ENCODE measurements at regions not wholly inside any gene's neighbourhood (a gene's known extent, or its start where the extent isn't known, plus 50 kb on each side); places are given as distances from the start of the nearest gene placed in this dataset.

GRCh38 chr6:141041596-141042087 is 1091.1 kb upstream of the GJE1 start:
- WGBS (ENCODE audit: insufficient coverage, low coverage, missing lambda C conversion rate), result under 1% methylated on average over 14 of the region's 14 CpGs
- ChIA-PET POLR2A (no interaction called here), CTCF (ENCODE audit: low intra/inter-chr PET ratio) (no interaction called here)
- Histone ChIP-seq H2AFZ (ENCODE audit: low read depth, low read length) (no peak overlapping the region), H3K36me3 (ENCODE audit: control insufficient read depth, insufficient read depth, low read length) (no peaks in the 10 kb centered on the region), H4K20me1 (replicated peaks; ENCODE audit: control insufficient read depth, insufficient read depth, low read length) (no peaks in the 10 kb centered on the region), H3K4me2 (ENCODE audit: insufficient read depth, low read length) (no peak overlapping the region), H3K4me1 (replicated peaks in 1 of 2; ENCODE audit: control insufficient read depth in 2 of 2, insufficient read depth in 2 of 2, low read length in 2 of 2) (no peaks in the 10 kb centered on the region; a peak in 1 of 5 replicates), H3K4me3 (no peak overlapping the region), H3K27me3 (ENCODE audit: control insufficient read depth in 2 of 2, insufficient read depth in 2 of 2, low read length in 2 of 2) (no peaks in the 10 kb centered on the region), H3K9ac (ENCODE audit: insufficient read depth in 1 of 2, low read depth in 2 of 2, low read length in 2 of 2) (no peak overlapping the region), H3K9me1 (ENCODE audit: control insufficient read depth, insufficient read depth, low read length) (no peaks in the 10 kb centered on the region), H3K27ac (ENCODE audit: extremely low read depth, low read depth, low read length) (no peak overlapping the region), H3K79me2 (ENCODE audit: control insufficient read depth, insufficient read depth, low read length) (no peaks in the 10 kb centered on the region), H3K9me3 (replicated peaks; ENCODE audit: control insufficient read depth, insufficient read depth, low read depth, low read length) (no peaks in the 10 kb centered on the region; the same call in 1 of the 2 replicates)
- no TSS peak for BruUV-seq (replicated peaks)
- in situ Hi-C loops (cut with MboI) (no loop called here), intact Hi-C loops (cut with micrococcal nuclease) (no loop called here)
- DNase-seq (ENCODE audit: extremely low read depth in 1 of 4, low spot score in 3 of 4), result no peak
- no peak for FAIRE-seq
- ATAC-seq, result no peak
- TF ChIP-seq CHAMP1 (IDR thresholded peaks at IDR 0.05) (no peak), ZNF76 (CRISPR knock-in tag; IDR thresholded peaks at IDR 0.05; ENCODE audit: borderline replicate concordance) (no peak), CC2D1A (IDR thresholded peaks at IDR 0.05) (no peak), KAT8 (IDR thresholded peaks at IDR 0.05; ENCODE audit: low read depth) (no peak), OTX1 (CRISPR knock-in tag; IDR thresholded peaks at IDR 0.05) (no peak), PRMT5 (CRISPR knock-in tag; IDR thresholded peaks at IDR 0.05) (no peak), ZNF140 (CRISPR knock-in tag; IDR thresholded peaks at IDR 0.05) (no peak), ZNF175 (CRISPR knock-in tag; IDR thresholded peaks at IDR 0.05; ENCODE audit: low read depth) (no peak), NFIC (IDR thresholded peaks at IDR 0.05) (no peak), ZNF282 (CRISPR knock-in tag; IDR thresholded peaks at IDR 0.05) (no peak), CTBP1 (IDR thresholded peaks at IDR 0.05; ENCODE audit: borderline replicate concordance) (no peak), ZNF253 (CRISPR knock-in tag; conservative IDR thresholded peaks at IDR 0.05) (no peak), CREB3L1 (IDR thresholded peaks at IDR 0.05; ENCODE audit: borderline replicate concordance, low read depth) (no peak), ZNF347 (CRISPR knock-in tag; IDR thresholded peaks at IDR 0.05; ENCODE audit: low read depth) (no peak), TRIM25 (IDR thresholded peaks at IDR 0.05; ENCODE audit: borderline replicate concordance) (no peak), ZBTB8A (IDR thresholded peaks at IDR 0.05; ENCODE audit: partially characterized antibody) (no peak)
- TF ChIP-seq, protein P1, sequence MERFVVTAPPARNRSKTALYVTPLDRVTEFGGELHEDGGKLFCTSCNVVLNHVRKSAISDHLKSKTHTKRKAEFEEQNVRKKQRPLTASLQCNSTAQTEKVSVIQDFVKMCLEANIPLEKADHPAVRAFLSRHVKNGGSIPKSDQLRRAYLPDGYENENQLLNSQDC (CRISPR knock-in tag; IDR thresholded peaks at IDR 0.05), result no peak
- TF ChIP-seq, protein P2, sequence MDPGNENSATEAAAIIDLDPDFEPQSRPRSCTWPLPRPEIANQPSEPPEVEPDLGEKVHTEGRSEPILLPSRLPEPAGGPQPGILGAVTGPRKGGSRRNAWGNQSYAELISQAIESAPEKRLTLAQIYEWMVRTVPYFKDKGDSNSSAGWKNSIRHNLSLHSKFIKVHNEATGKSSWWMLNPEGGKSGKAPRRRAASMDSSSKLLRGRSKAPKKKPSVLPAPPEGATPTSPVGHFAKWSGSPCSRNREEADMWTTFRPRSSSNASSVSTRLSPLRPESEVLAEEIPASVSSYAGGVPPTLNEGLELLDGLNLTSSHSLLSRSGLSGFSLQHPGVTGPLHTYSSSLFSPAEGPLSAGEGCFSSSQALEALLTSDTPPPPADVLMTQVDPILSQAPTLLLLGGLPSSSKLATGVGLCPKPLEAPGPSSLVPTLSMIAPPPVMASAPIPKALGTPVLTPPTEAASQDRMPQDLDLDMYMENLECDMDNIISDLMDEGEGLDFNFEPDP (CRISPR knock-in tag; IDR thresholded peaks at IDR 0.05), result no peak

Measured in K562 (cell line).